Nephron (organoid): ENCODE measurements at regions not wholly inside any gene's neighbourhood (a gene's known extent, or its start where the extent isn't known, plus 50 kb on each side); places are given as distances from the start of the nearest gene placed in this dataset.

ENCODE experiments used
- H3K27ac Mint-ChIP-seq, 3 experiments: 2 replicates each; pipeline ENCODE4 v1.8.0; 2020; ENCODE audit warnings: mixed read lengths in 3 of 3, mild to moderate bottlenecking in 2 of 3, moderate library complexity in 1 of 3
- H3K27me3 Mint-ChIP-seq: 2 replicates; pipeline ENCODE4 v1.8.0; 2021; ENCODE audit warnings: low read depth, mild to moderate bottlenecking, moderate library complexity, mixed read lengths
- H3K36me3 Mint-ChIP-seq: 2 replicates; pipeline ENCODE4 v1.8.0; 2020; ENCODE audit warnings: low read depth, mixed read lengths
- H3K4me1 Mint-ChIP-seq: 2 replicates; pipeline ENCODE4 v1.8.0; 2020; ENCODE audit warnings: mixed read lengths
- H3K4me3 Mint-ChIP-seq, 3 experiments: 2 replicates each; pipeline ENCODE4 v1.8.0; 2020; ENCODE audit warnings: mild to moderate bottlenecking in 3 of 3, mixed read lengths in 3 of 3, moderate library complexity in 2 of 3
- H3K9me3 Mint-ChIP-seq: 2 replicates; pipeline ENCODE4 v1.8.0; 2020; ENCODE audit warnings: mixed read lengths
- CTCF ChIP-seq, 3 experiments: fragments of 200-600 bp; sonication (generic); IDR thresholded peaks; one replicate each; pipeline ENCODE4 v1.5.0; 2021; ENCODE audit warnings: antibody characterized with exemption in 3 of 3; ENCODE audit not compliant: unreplicated experiment in 3 of 3

- peaks cover 86% of the 10 kb centered on the region for H3K36me3 Mint-ChIP-seq
- H3K4me3 Mint-ChIP-seq = no peak overlapping the region
- H3K9me3 Mint-ChIP-seq = no peaks in the 10 kb centered on the region
- no peaks in the 10 kb centered on the region for H3K27me3 Mint-ChIP-seq
- H3K4me1 Mint-ChIP-seq = no peaks in the 10 kb centered on the region
- TF ChIP-seq CTCF (IDR thresholded peaks at IDR 0.05; ENCODE audit: unreplicated experiment in 3 of 3) = peak; percentile 46 to 57 (median 47)
- peak overlapping the region in 2 of 3 experiments; percentile 47 to 56 for H3K27ac Mint-ChIP-seq
Observed at GRCh38 chr9:92242260-92243136, 51.0 kb downstream of the IARS1 start.

GRCh38 chr9:92236915-92237314, 56.6 kb downstream of the IARS1 start:
- Mint-ChIP-seq H3K4me3 (no peak overlapping the region), H3K4me1 (no peaks in the 10 kb centered on the region)

GRCh38 chr9:92236465-92236864, 57.0 kb downstream of the IARS1 start:
- H3K4me1 Mint-ChIP-seq = no peaks in the 10 kb centered on the region
- TF ChIP-seq CTCF (IDR thresholded peaks at IDR 0.05; ENCODE audit: unreplicated experiment in 3 of 3) = no peak
- H3K27me3 Mint-ChIP-seq = no peaks in the 10 kb centered on the region
- H3K27ac Mint-ChIP-seq = no peak overlapping the region
- peaks cover 79% of the 10 kb centered on the region for H3K36me3 Mint-ChIP-seq
- H3K9me3 Mint-ChIP-seq = no peaks in the 10 kb centered on the region
- no peak overlapping the region for H3K4me3 Mint-ChIP-seq

More at GRCh38 chr9:92236915-92237314, 56.6 kb downstream of the IARS1 start:
- no peak overlapping the region for H3K27ac Mint-ChIP-seq
- H3K27me3 Mint-ChIP-seq = no peaks in the 10 kb centered on the region
- H3K9me3 Mint-ChIP-seq = no peaks in the 10 kb centered on the region
- H3K36me3 Mint-ChIP-seq = peaks cover 83% of the 10 kb centered on the region
- no peak for TF ChIP-seq CTCF (IDR thresholded peaks at IDR 0.05; ENCODE audit: unreplicated experiment in 3 of 3)

- H3K4me3 Mint-ChIP-seq = no peak overlapping the region
- H3K27ac Mint-ChIP-seq = no peak overlapping the region
Observed at GRCh38 chr9:92234514-92234913, 59.0 kb downstream of the IARS1 start.

GRCh38 chr9:92232190-92232589, 61.3 kb downstream of the IARS1 start:
- no peaks in the 10 kb centered on the region for H3K4me1 Mint-ChIP-seq
- peaks cover 3% of the 10 kb centered on the region for H3K9me3 Mint-ChIP-seq
- H3K36me3 Mint-ChIP-seq = peaks cover 75% of the 10 kb centered on the region
- no peaks in the 10 kb centered on the region for H3K27me3 Mint-ChIP-seq
- H3K4me3 Mint-ChIP-seq = no peak overlapping the region
- H3K27ac Mint-ChIP-seq = no peak overlapping the region
- no peak for TF ChIP-seq CTCF (IDR thresholded peaks at IDR 0.05; ENCODE audit: unreplicated experiment in 3 of 3)

More at GRCh38 chr9:92234514-92234913, 59.0 kb downstream of the IARS1 start:
- no peak for TF ChIP-seq CTCF (IDR thresholded peaks at IDR 0.05; ENCODE audit: unreplicated experiment in 3 of 3)
- Mint-ChIP-seq H3K27me3 (no peaks in the 10 kb centered on the region), H3K36me3 (peaks cover 76% of the 10 kb centered on the region), H3K4me1 (no peaks in the 10 kb centered on the region), H3K9me3 (no peaks in the 10 kb centered on the region)

GRCh38 chr9:92228628-92229027, 64.9 kb downstream of the IARS1 start:
- no peak for TF ChIP-seq CTCF (IDR thresholded peaks at IDR 0.05; ENCODE audit: unreplicated experiment in 3 of 3)
- peaks cover 3% of the 10 kb centered on the region for H3K9me3 Mint-ChIP-seq
- H3K4me1 Mint-ChIP-seq = no peaks in the 10 kb centered on the region
- H3K27ac Mint-ChIP-seq = no peak overlapping the region
- no peaks in the 10 kb centered on the region for H3K27me3 Mint-ChIP-seq
- no peak overlapping the region for H3K4me3 Mint-ChIP-seq
- H3K36me3 Mint-ChIP-seq = peaks cover 80% of the 10 kb centered on the region
